H9 (cell line): ENCODE measurements at regions not wholly inside any gene's neighbourhood (a gene's known extent, or its start where the extent isn't known, plus 50 kb on each side); places are given as distances from the start of the nearest gene placed in this dataset.

Experiments
- DNase-seq: peaks from one replicate; pipeline ENCODE4 v3.0.0-alpha.2; 2017
- H2AFZ ChIP-seq: one replicate; pipeline ENCODE4 v1.6.1; 2013; ENCODE audit warnings: mild to moderate bottlenecking, low read length, control low read depth, moderate library complexity
- H2AK5ac ChIP-seq: 2 replicates; pipeline ENCODE4 v1.6.1; 2013; ENCODE audit warnings: low read length, control low read depth, mixed read lengths; ENCODE audit not compliant: insufficient read length
- H2BK120ac ChIP-seq: one replicate; pipeline ENCODE4 v1.6.1; 2013; ENCODE audit warnings: low read depth, mild to moderate bottlenecking, low read length, control low read depth, inconsistent platforms; ENCODE audit not compliant: poor library complexity, severe bottlenecking
- H2BK12ac ChIP-seq: 2 replicates; pipeline ENCODE4 v1.6.1; 2013; ENCODE audit warnings: low read length, control low read depth, mixed read lengths, low read depth; ENCODE audit not compliant: insufficient read length
- H2BK15ac ChIP-seq: 2 replicates; pipeline ENCODE4 v1.6.1; 2013; ENCODE audit warnings: low read depth, low read length, control low read depth
- H2BK20ac ChIP-seq: one replicate; pipeline ENCODE4 v1.6.1; 2013; ENCODE audit warnings: low read depth, mild to moderate bottlenecking, low read length, control low read depth, inconsistent platforms; ENCODE audit not compliant: poor library complexity, severe bottlenecking
- H2BK5ac ChIP-seq: 2 replicates; pipeline ENCODE4 v1.6.1; 2013; ENCODE audit warnings: low read length, control low read depth, mixed read lengths; ENCODE audit not compliant: insufficient read length
- H3K14ac ChIP-seq: 2 replicates; pipeline ENCODE4 v1.6.1; 2013; ENCODE audit warnings: low read length, control low read depth; ENCODE audit not compliant: insufficient read depth
- H3K18ac ChIP-seq: 2 replicates; pipeline ENCODE4 v1.6.1; 2013; ENCODE audit warnings: low read depth, mild to moderate bottlenecking, mixed read lengths, low read length, control low read depth; ENCODE audit not compliant: insufficient read length
- H3K23ac ChIP-seq: 2 replicates; pipeline ENCODE4 v1.6.1; 2013; ENCODE audit warnings: low read length, control low read depth, mixed read lengths, low read depth; ENCODE audit not compliant: insufficient read length
- H3K23me2 ChIP-seq: 2 replicates; pipeline ENCODE4 v1.6.1; 2013; ENCODE audit warnings: low read depth, mild to moderate bottlenecking, mixed read lengths, low read length, control low read depth; ENCODE audit not compliant: insufficient read length, poor library complexity, severe bottlenecking
- H3K27ac ChIP-seq: 2 replicates; pipeline ENCODE4 v1.5.1; 2013; ENCODE audit warnings: low read length, control low read depth, mixed read lengths, low read depth; ENCODE audit not compliant: insufficient read length
- H3K27me3 ChIP-seq: 2 replicates; pipeline ENCODE4 v1.6.1; 2013; ENCODE audit warnings: low read length, control low read depth, inconsistent platforms; ENCODE audit not compliant: insufficient read depth
- H3K4ac ChIP-seq: 2 replicates; pipeline ENCODE4 v1.6.1; 2013; ENCODE audit warnings: low read depth, mild to moderate bottlenecking, control low read depth, inconsistent platforms, low read length, moderate library complexity
- H3K4me1 ChIP-seq: 2 replicates; pipeline ENCODE4 v1.6.1; 2013; ENCODE audit warnings: low read length, control low read depth, inconsistent platforms; ENCODE audit not compliant: insufficient read depth
- H3K4me2 ChIP-seq: 2 replicates; pipeline ENCODE4 v1.6.1; 2013; ENCODE audit warnings: low read length, control low read depth, mixed read lengths; ENCODE audit not compliant: insufficient read length, insufficient read depth
- H3K56ac ChIP-seq: 2 replicates; pipeline ENCODE4 v1.6.1; 2013; ENCODE audit warnings: low read depth, mild to moderate bottlenecking, mixed read lengths, low read length, control low read depth; ENCODE audit not compliant: insufficient read length
- H3K79me1 ChIP-seq: 2 replicates; pipeline ENCODE4 v1.6.1; 2013; ENCODE audit warnings: low read depth, mild to moderate bottlenecking, moderate library complexity, low read length, control low read depth, inconsistent platforms; ENCODE audit not compliant: insufficient read depth, poor library complexity, severe bottlenecking
- H3K79me2 ChIP-seq: 2 replicates; pipeline ENCODE4 v1.6.1; 2013; ENCODE audit warnings: low read length, control low read depth, inconsistent platforms; ENCODE audit not compliant: insufficient read depth
- H3K9ac ChIP-seq: 2 replicates; pipeline ENCODE4 v1.6.1; 2013; ENCODE audit warnings: low read length, control low read depth, mixed read lengths; ENCODE audit not compliant: insufficient read length; ENCODE audit errors: extremely low read depth
- H3K9me3 ChIP-seq: one replicate; pipeline ENCODE4 v1.6.1; 2013; ENCODE audit warnings: low read depth, low read length, inconsistent platforms; ENCODE audit not compliant: control insufficient read depth
- H3T11ph ChIP-seq: one replicate; pipeline ENCODE4 v1.6.1; 2013; ENCODE audit warnings: mild to moderate bottlenecking, low read length, control low read depth, inconsistent platforms
- H4K20me1 ChIP-seq: one replicate; pipeline ENCODE4 v1.6.1; 2013; ENCODE audit not compliant: control insufficient read depth, insufficient read length, insufficient read depth
- H4K5ac ChIP-seq: 2 replicates; pipeline ENCODE4 v1.6.1; 2013; ENCODE audit warnings: low read depth, mild to moderate bottlenecking, mixed read lengths, low read length, control low read depth; ENCODE audit not compliant: insufficient read length
- H4K8ac ChIP-seq: replicated peaks from 2 replicates; pipeline ENCODE4 v1.6.1; 2013; ENCODE audit warnings: low read length, control low read depth, mixed read lengths, low read depth; ENCODE audit not compliant: insufficient read length
- H4K91ac ChIP-seq: 2 replicates; pipeline ENCODE4 v1.6.1; 2013; ENCODE audit warnings: low read depth, mild to moderate bottlenecking, moderate library complexity, mixed read lengths, low read length, control low read depth; ENCODE audit not compliant: insufficient read length
- H3K27ac Mint-ChIP-seq, 3 experiments: 2 replicates in 2 of 3; 3 replicates in 1 of 3; pipeline ENCODE4 v1.8.0; 2020 to 2021; ENCODE audit warnings: mixed read lengths in 3 of 3, mild to moderate bottlenecking in 1 of 3, moderate library complexity in 1 of 3
- H3K27me3 Mint-ChIP-seq: 2 replicates; pipeline ENCODE4 v1.8.0; 2021; ENCODE audit warnings: low read depth, mild to moderate bottlenecking, moderate library complexity, mixed read lengths
- H3K36me3 Mint-ChIP-seq, 3 experiments: 2 replicates in 2 of 3; 3 replicates in 1 of 3; pipeline ENCODE4 v1.8.0; 2020 to 2021; ENCODE audit warnings: low read depth in 3 of 3, mixed read lengths in 3 of 3; ENCODE audit not compliant: insufficient read depth in 1 of 3
- H3K4me1 Mint-ChIP-seq, 2 experiments: 2 replicates each; pipeline ENCODE4 v1.8.0; 2020; ENCODE audit warnings: mixed read lengths in 2 of 2
- H3K4me3 Mint-ChIP-seq, 2 experiments: 2 replicates in 1 of 2; 3 replicates in 1 of 2; pipeline ENCODE4 v1.8.0; 2020 to 2021; ENCODE audit warnings: mild to moderate bottlenecking in 2 of 2, mixed read lengths in 2 of 2, moderate library complexity in 1 of 2
- H3K9me3 Mint-ChIP-seq, 2 experiments: 2 replicates in 1 of 2; 3 replicates in 1 of 2; pipeline ENCODE4 v1.8.0; 2020; ENCODE audit warnings: mild to moderate bottlenecking in 2 of 2, mixed read lengths in 2 of 2, moderate library complexity in 1 of 2
- CTCF ChIP-seq: fragments of 200-600 bp; sonication (generic); conservative IDR thresholded peaks from 3 replicates; pipeline ENCODE4 v1.8.0; 2021; ENCODE audit warnings: antibody characterized with exemption, mild to moderate bottlenecking
- whole genome bisulfite sequencing: extraction: QIAGEN DNeasy Blood & Tissue Kit; methylation state at CpG from one replicate; pipeline ENCODE4 v1.1.7; 2013; ENCODE audit warnings: missing lambda C conversion rate, low lambda C conversion rate, mixed read lengths; ENCODE audit not compliant: insufficient read length; ENCODE audit errors: extremely low coverage; 5-methylcytosine and 5-hydroxymethylcytosine counted together

GRCh38 chr9:84542554-84542953 is 127.0 kb upstream of the NTRK2 start:
- peaks cover 4 to 6% of the 10 kb centered on the region in 2 experiments; a peak in 4 of 5 replicates for H3K9me3 Mint-ChIP-seq
- H3K56ac ChIP-seq, result no peak overlapping the region
- no peak overlapping the region for H3K27ac Mint-ChIP-seq

More at GRCh38 chr9:84542554-84542953, 127.0 kb upstream of the NTRK2 start:
- Mint-ChIP-seq H3K4me3 (no peak overlapping the region), H3K4me1 (peaks cover 4 to 9% of the 10 kb centered on the region in 2 experiments), H3K27me3 (peaks cover 3% of the 10 kb centered on the region; the same call in 1 of the 2 replicates), H3K36me3 (peaks cover 0 to 6% (median 0%) of the 10 kb centered on the region in 3 experiments; a peak in 3 of 7 replicates)
- no peak overlapping the region for H4K8ac ChIP-seq
- H3K27ac ChIP-seq, result no peak overlapping the region
- H3K79me2 ChIP-seq, result no peaks in the 10 kb centered on the region
- no peak overlapping the region for H3K18ac ChIP-seq
- H3K14ac ChIP-seq, result no peak overlapping the region
- no peak overlapping the region for H3T11ph ChIP-seq
- H2AK5ac ChIP-seq, result no peak overlapping the region
- no peak overlapping the region for H2BK15ac ChIP-seq
- no peak overlapping the region for H2BK20ac ChIP-seq
- no peak overlapping the region for H3K9ac ChIP-seq
- no peak overlapping the region for H3K4ac ChIP-seq
- WGBS, result no CpG with 5 or more reads among the region's 3 CpGs
- H4K91ac ChIP-seq, result no peak overlapping the region
- no peaks in the 10 kb centered on the region for H3K79me1 ChIP-seq
- DNase-seq, result no peak
- no peak overlapping the region for H3K23ac ChIP-seq
- H3K27me3 ChIP-seq, result no peaks in the 10 kb centered on the region
- no peaks in the 10 kb centered on the region for H3K23me2 ChIP-seq
- no peaks in the 10 kb centered on the region for H4K20me1 ChIP-seq
- H2BK5ac ChIP-seq, result no peak overlapping the region
- H2BK120ac ChIP-seq, result no peak overlapping the region
- no peak overlapping the region for H2BK12ac ChIP-seq
- H4K5ac ChIP-seq, result no peak overlapping the region
- H3K9me3 ChIP-seq, result no peaks in the 10 kb centered on the region
- H3K4me1 ChIP-seq, result no peaks in the 10 kb centered on the region
- H2AFZ ChIP-seq, result no peak overlapping the region
- TF ChIP-seq CTCF, result no peak
- H3K4me2 ChIP-seq, result no peak overlapping the region
